IMR-90 (cell line): ENCODE measurements at regions not wholly inside any gene's neighbourhood (a gene's known extent, or its start where the extent isn't known, plus 50 kb on each side); places are given as distances from the start of the nearest gene placed in this dataset.

ENCODE experiments used
- ATAC-seq: fragments of 200-7000 bp; cut with Tn5 transposase; 2 replicates; pipeline ENCODE4 v1.9.1; 2020; ENCODE audit warnings: low read depth, mild to moderate bottlenecking, moderate library complexity
- BruUV-seq: library from RNA; stranded (reverse); fragments of 400-500 nt; replicated peaks from 2 replicates; lab custom pipeline; 2021; lab: Mats Ljungman, UMichigan
- CTCF ChIA-PET: fragments of 300-600 bp; formaldehyde crosslinking; extraction: SDS; loops from one replicate; lab custom pipeline; 2021; ENCODE audit warnings: antibody characterized with exemption; lab: Yijun Ruan, JAX
- POLR2A ChIA-PET: fragments of 300-600 bp; sonication (Branson Sonifier 250); formaldehyde crosslinking; loops from one replicate; lab custom pipeline; 2022; ENCODE audit warnings: antibody characterized with exemption; ENCODE audit not compliant: unreplicated experiment; lab: Charles Lee
- DNase-seq: peaks from one replicate; pipeline ENCODE4 v3.0.0; 2013
- H2AFZ ChIP-seq: replicated peaks from 2 replicates; pipeline ENCODE3; 2013; ENCODE audit warnings: low read length, mild to moderate bottlenecking; ENCODE audit not compliant: poor library complexity
- H2AK5ac ChIP-seq: 2 replicates; pipeline ENCODE4 v1.6.1; 2013; ENCODE audit warnings: low read depth, low read length, inconsistent platforms
- H2AK9ac ChIP-seq: replicated peaks from 2 replicates; pipeline ENCODE3; 2013; ENCODE audit warnings: mild to moderate bottlenecking, low read depth, low read length, moderate library complexity; ENCODE audit not compliant: poor library complexity
- H2BK120ac ChIP-seq: 2 replicates; pipeline ENCODE4 v1.6.1; 2013; ENCODE audit warnings: low read depth, low read length, inconsistent platforms
- H2BK15ac ChIP-seq: 3 replicates; pipeline ENCODE4 v1.6.1; 2013; ENCODE audit warnings: low read depth, low read length, inconsistent platforms
- H2BK20ac ChIP-seq: 2 replicates; pipeline ENCODE4 v1.6.1; 2013; ENCODE audit warnings: low read depth, mild to moderate bottlenecking, inconsistent platforms, low read length, moderate library complexity
- H2BK5ac ChIP-seq: 2 replicates; pipeline ENCODE4 v1.6.1; 2013; ENCODE audit warnings: mild to moderate bottlenecking, low read depth, low read length, inconsistent platforms; ENCODE audit not compliant: poor library complexity, severe bottlenecking
- H3K14ac ChIP-seq: replicated peaks from 2 replicates; pipeline ENCODE4 v1.6.1; 2013; ENCODE audit warnings: low read depth, low read length, inconsistent platforms
- H3K18ac ChIP-seq: 2 replicates; pipeline ENCODE4 v1.6.1; 2013; ENCODE audit warnings: low read depth, low read length, control low read depth
- H3K23ac ChIP-seq: 2 replicates; pipeline ENCODE4 v1.6.1; 2013; ENCODE audit warnings: low read depth, low read length, inconsistent platforms
- H3K27ac ChIP-seq: 2 replicates; pipeline ENCODE4 v1.5.1; 2013; ENCODE audit warnings: mild to moderate bottlenecking, control low read depth, low read length; ENCODE audit not compliant: insufficient read depth
- H3K27me3 ChIP-seq: 2 replicates; pipeline ENCODE4 v1.6.1; 2013; ENCODE audit warnings: low read length; ENCODE audit not compliant: control insufficient read depth, insufficient read depth
- H3K36me3 ChIP-seq: 2 replicates; pipeline ENCODE4 v1.6.1; 2013; ENCODE audit warnings: low read length, mixed read lengths; ENCODE audit not compliant: control insufficient read depth, insufficient read depth
- H3K4ac ChIP-seq: 2 replicates; pipeline ENCODE4 v1.6.1; 2013; ENCODE audit warnings: low read depth, low read length, inconsistent platforms
- H3K4me1 ChIP-seq: 2 replicates; pipeline ENCODE4 v1.6.1; 2013; ENCODE audit warnings: low read length, mixed read lengths; ENCODE audit not compliant: control insufficient read depth, insufficient read depth
- H3K4me2 ChIP-seq: 2 replicates; pipeline ENCODE4 v1.6.1; 2013; ENCODE audit warnings: low read depth, mild to moderate bottlenecking, control low read depth, low read length, moderate library complexity
- H3K4me3 ChIP-seq: 2 replicates; pipeline ENCODE4 v1.5.1; 2013; ENCODE audit warnings: low read depth, mild to moderate bottlenecking, control low read depth, low read length, moderate library complexity; ENCODE audit not compliant: insufficient read depth
- H3K56ac ChIP-seq: 2 replicates; pipeline ENCODE4 v1.6.1; 2013; ENCODE audit warnings: low read length, inconsistent platforms; ENCODE audit not compliant: insufficient read depth; ENCODE audit errors: extremely low read depth
- H3K79me1 ChIP-seq, 2 experiments: 2 replicates each; pipeline ENCODE4 v1.6.1; 2013; ENCODE audit warnings: low read length in 2 of 2, inconsistent platforms in 1 of 2, low read depth in 1 of 2
- H3K9ac ChIP-seq: 2 replicates; pipeline ENCODE4 v1.6.1; 2013; ENCODE audit warnings: low read depth, low read length, control low read depth
- H3K9me1 ChIP-seq: 2 replicates; pipeline ENCODE4 v1.6.1; 2013; ENCODE audit warnings: low read length, inconsistent platforms; ENCODE audit not compliant: insufficient read depth
- H3K9me3 ChIP-seq: 2 replicates; pipeline ENCODE4 v1.6.1; 2013; ENCODE audit warnings: low read length; ENCODE audit not compliant: control insufficient read depth, insufficient read depth
- H4K20me1 ChIP-seq: 2 replicates; pipeline ENCODE4 v1.6.1; 2013; ENCODE audit warnings: low read length, inconsistent platforms; ENCODE audit not compliant: insufficient read depth
- H4K5ac ChIP-seq: 2 replicates; pipeline ENCODE4 v1.6.1; 2013; ENCODE audit warnings: mild to moderate bottlenecking, low read depth, low read length, control low read depth
- H4K8ac ChIP-seq, 2 experiments: 2 replicates each; pipeline ENCODE4 v1.6.1; 2013; ENCODE audit warnings: low read depth in 2 of 2, low read length in 2 of 2, control low read depth in 1 of 2, inconsistent platforms in 1 of 2
- H4K91ac ChIP-seq: 2 replicates; pipeline ENCODE4 v1.6.1; 2013; ENCODE audit warnings: low read depth, low read length, inconsistent platforms; ENCODE audit not compliant: insufficient read depth
- CEBPB ChIP-seq: IDR thresholded peaks from 2 replicates; pipeline ENCODE4 v1.6.1; 2012; ENCODE audit warnings: low read depth, low read length, improper control_type of control experiment
- CHD1 ChIP-seq: IDR thresholded peaks from 2 replicates; pipeline ENCODE4 v1.6.1; 2012; ENCODE audit warnings: low read depth, low read length, improper control_type of control experiment
- CTCF ChIP-seq: conservative IDR thresholded peaks from 2 replicates; pipeline ENCODE4 v1.5.1; 2012; ENCODE audit warnings: mild to moderate bottlenecking, low read depth, low read length, improper control_type of control experiment
- MAFK ChIP-seq: IDR thresholded peaks from 2 replicates; pipeline ENCODE4 v1.6.1; 2012; ENCODE audit warnings: low read depth, low read length, improper control_type of control experiment
- MAZ ChIP-seq: IDR thresholded peaks from 2 replicates; pipeline ENCODE4 v1.6.1; 2012; ENCODE audit warnings: low read depth, mild to moderate bottlenecking, low read length, improper control_type of control experiment, moderate library complexity, borderline replicate concordance
- MXI1 ChIP-seq: IDR thresholded peaks from 2 replicates; pipeline ENCODE4 v1.6.1; 2012; ENCODE audit warnings: low read depth, mild to moderate bottlenecking, low read length, moderate library complexity, borderline replicate concordance
- NFE2L2 ChIP-seq: fragments of 150-350 bp; IDR thresholded peaks from 2 replicates; pipeline ENCODE4 v1.6.1; 2016; ENCODE audit warnings: low read depth, mild to moderate bottlenecking, low read length
- RAD21 ChIP-seq: IDR thresholded peaks from 2 replicates; pipeline ENCODE4 v1.6.1; 2012; ENCODE audit warnings: low read length, improper control_type of control experiment
- RFX5 ChIP-seq: IDR thresholded peaks from 2 replicates; pipeline ENCODE4 v1.8.0; 2012; ENCODE audit warnings: low read depth, mild to moderate bottlenecking, low read length, moderate library complexity
- USF2 ChIP-seq: fragments of 150-350 bp; IDR thresholded peaks from 2 replicates; pipeline ENCODE4 v1.6.1; 2017; ENCODE audit warnings: mild to moderate bottlenecking, antibody characterized with exemption, low read length, low read depth
- WGBS, 2 experiments: methylation state at CpG; one replicate each; pipeline versions ENCODE4 v1.1.5 to v1.1.7; 2013; ENCODE audit warnings: missing lambda C conversion rate in 2 of 2; ENCODE audit not compliant: insufficient read length in 1 of 2; ENCODE audit errors: extremely low coverage in 2 of 2; 5-methylcytosine and 5-hydroxymethylcytosine counted together
- dilution Hi-C: fragments of 300-500 bp; cut with HindIII; formaldehyde crosslinking; loops from one replicate; pipeline ENCODE4 v1.14.3; 2018; ENCODE audit warnings: low sequenced_read_pairs; ENCODE audit not compliant: unreplicated experiment
- in situ Hi-C: fragments of 300-500 bp; cut with MboI; formaldehyde crosslinking; loops from 3 replicates; pipeline ENCODE4 v1.14.3; 2019; ENCODE audit warnings: low sequenced_read_pairs, inconsistent platforms, mixed read lengths
- intact Hi-C: fragments of 100-400 bp; cut with micrococcal nuclease; formaldehyde crosslinking; loops from 2 replicates; pipeline ENCODE4 v1.10.0; 2022

GRCh38 chr2:183253441-183254130 lies 129.3 kb downstream of the NUP35 start:
- Histone ChIP-seq H3K4me3 (no peak overlapping the region), H4K8ac (no peak overlapping the region), H4K20me1 (no peaks in the 10 kb centered on the region), H3K18ac (no peak overlapping the region), H3K9me3 (no peaks in the 10 kb centered on the region), H2BK15ac (no peak overlapping the region), H2AFZ (no peak overlapping the region), H4K5ac (no peak overlapping the region), H2AK5ac (no peak overlapping the region), H4K91ac (no peak overlapping the region), H3K4ac (no peak overlapping the region), H2AK9ac (no peak overlapping the region), H3K56ac (no peak overlapping the region), H3K14ac (no peak overlapping the region), H3K23ac (no peak overlapping the region), H3K4me2 (no peak overlapping the region), H2BK5ac (no peak overlapping the region), H3K27ac (no peak overlapping the region), H2BK120ac (no peak overlapping the region), H3K4me1 (no peaks in the 10 kb centered on the region), H3K27me3 (no peaks in the 10 kb centered on the region), H3K9me1 (no peaks in the 10 kb centered on the region), H3K79me1 (no peaks in the 10 kb centered on the region), H3K9ac (no peak overlapping the region), H3K36me3 (no peaks in the 10 kb centered on the region), H2BK20ac (no peak overlapping the region)
- in situ Hi-C loops (no loop called here), intact Hi-C loops (no loop called here), dilution Hi-C loops (no loop called here)
- no TSS peak for BruUV-seq
- DNase-seq, result no peak
- ChIA-PET POLR2A (interaction anchor here (0.6 kb wide), 1 partner anchor 17 kb away, joined by 18 read pairs; no protein-coding TSS in a partner anchor), CTCF (no interaction called here)
- TF ChIP-seq MAFK (no peak), CHD1 (no peak), RAD21 (no peak), RFX5 (no peak), MXI1 (no peak), CTCF (no peak), CEBPB (no peak), MAZ (no peak), NFE2L2 (no peak), USF2 (no peak)
- 87% methylated on average over 9 of the region's 14 CpGs; no CpG with 5 or more reads in 1 of the 2 experiments for WGBS, 2 experiments
- no peak for ATAC-seq
